ENCODE measurements at regions not wholly inside any gene's neighbourhood (a gene's known extent, or its start where the extent isn't known, plus 50 kb on each side); places are given as distances from the start of the nearest gene placed in this dataset.
"Not testable (repeated sequence)": the region's sequence is repeated elsewhere in the genome, so short reads cannot be mapped to it uniquely, and the experiment has no call there.

GRCh38 chr3:177457204-177457603 is 259.9 kb upstream of the TBL1XR1 start:
- not testable (repeated sequence) for DNase-seq

- peak; percentile 73 for DNase-seq
Measured at GRCh38 chr3:177459401-177459800, 262.1 kb upstream of the TBL1XR1 start.

GRCh38 chr3:177460047-177460446 is 262.8 kb upstream of the TBL1XR1 start:
- DNase-seq: peak; percentile 72

- no peak for DNase-seq
Measured at GRCh38 chr3:177461765-177462164, 264.5 kb upstream of the TBL1XR1 start.

- not testable (repeated sequence) for DNase-seq
Measured at GRCh38 chr3:177463341-177463740, 266.1 kb upstream of the TBL1XR1 start.

- DNase-seq: no peak
Measured at GRCh38 chr3:177463863-177464262, 266.6 kb upstream of the TBL1XR1 start.

GRCh38 chr3:177464392-177465256 is 267.3 kb upstream of the TBL1XR1 start:
- no peak for DNase-seq

GRCh38 chr3:177465257-177465642 is 268.0 kb upstream of the TBL1XR1 start:
- DNase-seq: no peak

- DNase-seq: no peak
Measured at GRCh38 chr3:177466074-177466473, 268.8 kb upstream of the TBL1XR1 start.

- not testable (repeated sequence) for DNase-seq
Measured at GRCh38 chr3:177466622-177467021, 269.3 kb upstream of the TBL1XR1 start.

GRCh38 chr3:177467247-177467985 is 270.1 kb upstream of the TBL1XR1 start:
- DNase-seq: no peak

GRCh38 chr3:177468331-177468730 is 271.0 kb upstream of the TBL1XR1 start:
- no peak for DNase-seq

GRCh38 chr3:177468816-177469215 is 271.5 kb upstream of the TBL1XR1 start:
- no peak for DNase-seq

GRCh38 chr3:177469216-177469615 is 271.9 kb upstream of the TBL1XR1 start:
- no peak for DNase-seq

GRCh38 chr3:177470197-177470941 is 273.1 kb upstream of the TBL1XR1 start:
- DNase-seq: no peak

GRCh38 chr3:177471733-177472480 is 274.6 kb upstream of the TBL1XR1 start:
- DNase-seq: no peak

- DNase-seq: no peak
Measured at GRCh38 chr3:177473184-177473583, 275.9 kb upstream of the TBL1XR1 start.

GRCh38 chr3:177473903-177474302 is 276.6 kb upstream of the TBL1XR1 start:
- no peak for DNase-seq

GRCh38 chr3:177474652-177475355 is 277.5 kb upstream of the TBL1XR1 start:
- DNase-seq: no peak

GRCh38 chr3:177475356-177475665 is 278.0 kb upstream of the TBL1XR1 start:
- DNase-seq: no peak

- no peak for DNase-seq
Measured at GRCh38 chr3:177476495-177476894, 279.2 kb upstream of the TBL1XR1 start.
